IPS-NIHi7 (cell line): ENCODE measurements at regions not wholly inside any gene's neighbourhood (a gene's known extent, or its start where the extent isn't known, plus 50 kb on each side); places are given as distances from the start of the nearest gene placed in this dataset.

ENCODE experiments used
- DNase-seq: peaks from one replicate; pipeline ENCODE4 v3.0.0; 2012; ENCODE audit warnings: mixed read lengths; ENCODE audit errors: extremely low spot score

DNA sequence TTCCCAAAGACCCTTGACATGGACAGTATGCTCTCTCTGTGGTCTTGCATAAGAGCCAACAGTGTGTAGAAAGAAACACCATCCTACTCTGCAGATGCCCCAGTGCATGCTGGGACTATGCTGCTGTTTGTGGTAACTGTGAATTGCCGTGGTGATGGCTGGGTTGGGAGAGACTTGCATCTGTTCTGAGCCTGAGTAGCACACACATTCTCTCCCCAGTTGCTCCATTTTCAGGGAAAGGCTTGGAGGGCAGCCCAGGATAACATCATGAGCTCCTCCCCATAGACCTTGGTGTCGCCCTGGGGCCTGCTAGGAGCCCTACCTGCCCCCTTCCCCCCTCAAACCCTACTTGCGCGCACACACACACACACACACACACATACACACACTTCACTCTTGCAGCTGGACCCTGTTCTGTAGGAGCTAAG lies 120.9 kb upstream of the IPO9 start:
- DNase-seq = no peak

DNA sequence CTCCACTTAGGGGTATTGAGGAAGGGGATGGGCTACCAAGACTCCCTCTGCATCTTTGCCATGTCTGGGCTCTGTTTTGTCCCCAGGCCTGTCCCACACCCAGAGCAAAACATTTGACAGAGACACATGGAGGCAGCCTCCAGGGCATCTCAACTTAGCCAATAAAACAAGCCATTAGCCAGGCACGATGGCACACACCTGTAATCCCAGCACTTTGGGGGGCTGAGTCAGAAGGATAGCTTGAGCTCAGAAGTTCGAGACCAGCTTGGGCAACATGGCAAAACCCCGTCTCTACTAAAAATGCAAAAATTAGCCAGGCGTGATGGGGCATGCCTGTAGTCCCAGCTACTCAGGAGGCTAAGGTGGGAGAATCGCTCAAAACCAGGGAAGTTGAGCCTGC lies 120.3 kb upstream of the IPO9 start:
- DNase-seq = no peak

DNA sequence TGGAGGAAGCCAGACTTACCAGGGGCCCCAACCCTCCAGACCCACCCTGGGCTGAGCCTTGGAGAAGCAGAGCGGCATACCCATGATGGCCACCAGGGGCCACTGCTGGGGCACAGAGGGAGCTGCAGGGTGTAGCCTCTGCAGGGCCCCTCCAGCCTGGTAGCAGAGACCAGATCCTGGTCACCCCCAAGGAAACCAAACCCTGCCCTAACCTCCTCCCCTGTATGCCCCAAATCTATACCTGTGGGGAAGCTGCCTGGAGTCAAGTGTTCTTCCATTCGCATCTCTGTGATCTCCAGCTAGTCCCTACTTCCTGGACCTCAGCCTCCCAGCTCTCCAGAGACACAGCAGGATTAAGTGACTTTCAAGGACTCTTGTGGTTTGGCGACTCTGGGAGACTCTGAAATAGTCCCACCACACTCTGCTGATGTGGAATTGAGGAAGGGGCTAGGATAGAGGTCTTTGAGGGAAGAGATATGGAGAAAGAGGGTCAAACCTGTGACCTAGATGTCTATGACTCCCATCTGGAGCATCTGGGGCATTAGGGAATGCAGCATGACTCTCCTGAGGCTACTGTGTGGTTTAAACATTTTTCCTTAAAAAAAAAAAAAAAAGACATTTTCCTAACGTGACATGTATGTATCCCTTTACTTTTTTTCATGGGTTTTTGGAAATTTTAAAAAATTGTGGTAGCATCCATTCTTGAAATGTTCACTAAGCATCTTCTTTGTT lies 119.2 kb upstream of the IPO9 start:
- peak; percentile 83 for DNase-seq

DNA sequence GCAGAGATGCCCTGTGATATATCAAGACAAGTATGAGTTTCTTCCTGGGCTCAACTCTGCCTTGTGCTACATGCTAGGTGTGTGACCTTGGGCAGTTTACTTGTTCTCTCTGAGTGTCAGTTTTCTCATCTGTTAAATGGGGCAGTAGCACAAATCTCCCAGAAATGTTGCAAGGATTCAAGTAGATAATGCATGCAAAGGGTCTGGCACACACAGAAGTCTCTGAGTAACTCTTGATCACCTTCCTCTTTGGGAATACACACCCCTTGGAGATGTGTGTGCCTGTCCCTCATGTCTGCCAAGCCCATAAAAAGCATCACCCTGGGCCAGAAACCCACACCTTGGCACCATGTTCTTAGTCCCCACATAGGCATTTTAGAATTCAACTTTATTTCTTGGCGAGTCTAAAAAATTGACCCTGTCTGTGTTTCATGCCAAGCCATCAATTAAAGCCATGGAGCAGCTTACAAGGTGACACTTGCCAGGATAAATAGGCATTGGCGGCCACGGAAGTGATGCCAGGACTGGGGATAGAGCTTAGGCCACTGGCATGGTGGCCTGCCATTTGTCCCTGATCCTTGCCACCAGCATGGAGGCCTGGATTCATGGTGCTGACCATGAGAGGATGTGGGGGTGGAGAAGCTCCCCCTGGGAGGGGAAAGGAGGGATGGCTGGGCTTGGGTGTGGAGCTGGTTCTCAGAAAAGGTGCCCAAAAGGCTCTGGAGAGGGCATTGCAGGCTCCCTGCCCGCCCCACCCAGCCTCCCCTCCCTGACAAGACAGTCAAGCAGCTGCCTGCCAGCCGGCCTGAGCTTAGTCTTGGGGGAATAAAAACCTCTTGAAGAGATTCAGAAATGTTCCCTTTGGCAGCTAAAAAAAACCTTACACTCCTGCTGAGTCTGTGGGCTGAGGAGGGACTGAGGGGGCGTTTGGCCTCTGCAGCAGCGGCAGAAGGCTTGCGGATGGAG lies 118.0 kb upstream of the IPO9 start:
- DNase-seq = no peak

DNA sequence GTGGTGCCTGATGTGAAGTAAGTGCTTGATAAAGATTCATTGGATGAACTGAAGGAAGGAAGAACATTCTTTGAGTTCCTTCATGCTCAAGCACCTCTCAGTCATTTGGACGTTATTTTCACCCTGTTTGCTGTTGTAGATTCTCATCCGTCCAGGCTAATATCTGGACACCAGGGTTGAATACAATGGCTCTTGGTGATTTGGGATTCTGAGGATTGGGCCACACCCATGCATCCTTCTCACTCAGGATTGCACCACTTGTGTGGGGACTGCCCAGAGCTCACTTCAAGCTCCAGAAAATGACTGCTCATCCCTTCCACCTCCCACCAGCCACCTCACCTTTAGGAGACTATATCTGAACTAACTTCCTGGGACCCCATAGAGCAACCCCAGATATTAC lies 117.1 kb upstream of the IPO9 start:
- no peak for DNase-seq

DNA sequence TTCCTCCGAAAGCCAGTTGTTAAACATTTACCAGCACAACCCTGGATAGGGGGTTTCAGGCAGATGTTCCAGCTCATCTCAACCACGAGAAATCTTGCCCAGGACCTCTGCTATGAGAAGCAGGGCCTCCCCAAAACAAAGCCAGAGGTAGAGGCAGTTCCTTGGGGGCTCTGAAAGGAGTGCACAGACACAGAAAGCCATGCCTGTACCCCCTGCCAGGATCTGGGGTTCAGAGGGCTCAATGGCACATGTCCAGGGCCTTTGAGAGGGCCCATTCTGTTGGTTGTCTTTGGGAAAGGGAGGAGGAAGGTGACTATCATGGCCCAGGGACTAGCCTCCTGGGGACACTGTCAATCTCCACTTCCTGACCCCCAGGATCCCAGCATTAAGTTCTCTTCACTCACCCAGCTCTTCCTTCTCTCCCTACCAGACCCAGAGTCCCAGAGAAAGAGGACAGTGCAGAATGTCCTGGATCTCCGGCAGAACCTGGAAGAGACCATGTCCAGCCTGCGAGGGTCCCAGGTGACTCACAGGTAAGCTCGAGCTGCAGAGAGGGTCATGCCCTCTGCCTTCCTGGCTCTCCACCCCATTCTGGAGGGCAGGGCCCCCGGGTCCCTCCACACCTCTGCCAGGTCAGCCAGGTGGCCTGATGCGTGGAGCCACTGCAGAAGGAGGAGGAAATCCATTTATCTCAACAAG lies 116.4 kb upstream of the IPO9 start:
- no peak for DNase-seq

DNA sequence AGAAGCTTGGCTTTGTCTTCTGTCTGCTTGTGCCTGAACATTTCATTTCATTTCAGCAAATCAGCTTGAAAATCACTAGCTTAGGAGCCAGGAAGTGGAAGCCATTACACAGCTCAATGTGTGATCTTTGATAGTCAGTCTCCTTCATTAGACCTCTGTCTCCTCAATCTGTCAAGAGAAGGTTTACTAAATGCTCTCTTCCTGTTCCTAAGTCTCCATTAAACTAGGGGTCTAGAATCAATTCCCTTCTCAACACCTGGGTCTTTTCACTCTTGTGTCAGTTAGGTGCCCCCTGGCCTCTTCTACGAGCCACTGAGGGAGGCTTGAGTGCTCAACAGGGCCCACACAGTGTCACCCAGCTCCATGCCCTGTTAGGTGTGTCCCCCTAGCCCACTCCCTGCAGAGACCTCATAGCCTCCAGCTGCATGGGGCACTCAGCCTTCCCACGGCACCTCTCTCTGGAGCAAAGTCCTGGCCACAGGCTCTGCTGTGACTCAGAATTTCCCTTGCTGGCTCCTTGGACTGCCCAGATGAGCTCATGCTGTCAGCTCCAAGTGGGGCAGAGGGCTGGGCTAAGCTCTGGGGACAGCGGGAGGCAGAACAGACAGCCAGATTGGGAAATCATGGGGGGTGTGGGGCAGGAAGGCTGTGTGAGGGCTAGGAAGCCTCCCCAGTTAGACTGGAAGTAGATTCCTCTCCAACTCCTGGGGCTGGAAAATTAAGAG lies 115.7 kb upstream of the IPO9 start:
- peak; percentile 56 for DNase-seq

DNA sequence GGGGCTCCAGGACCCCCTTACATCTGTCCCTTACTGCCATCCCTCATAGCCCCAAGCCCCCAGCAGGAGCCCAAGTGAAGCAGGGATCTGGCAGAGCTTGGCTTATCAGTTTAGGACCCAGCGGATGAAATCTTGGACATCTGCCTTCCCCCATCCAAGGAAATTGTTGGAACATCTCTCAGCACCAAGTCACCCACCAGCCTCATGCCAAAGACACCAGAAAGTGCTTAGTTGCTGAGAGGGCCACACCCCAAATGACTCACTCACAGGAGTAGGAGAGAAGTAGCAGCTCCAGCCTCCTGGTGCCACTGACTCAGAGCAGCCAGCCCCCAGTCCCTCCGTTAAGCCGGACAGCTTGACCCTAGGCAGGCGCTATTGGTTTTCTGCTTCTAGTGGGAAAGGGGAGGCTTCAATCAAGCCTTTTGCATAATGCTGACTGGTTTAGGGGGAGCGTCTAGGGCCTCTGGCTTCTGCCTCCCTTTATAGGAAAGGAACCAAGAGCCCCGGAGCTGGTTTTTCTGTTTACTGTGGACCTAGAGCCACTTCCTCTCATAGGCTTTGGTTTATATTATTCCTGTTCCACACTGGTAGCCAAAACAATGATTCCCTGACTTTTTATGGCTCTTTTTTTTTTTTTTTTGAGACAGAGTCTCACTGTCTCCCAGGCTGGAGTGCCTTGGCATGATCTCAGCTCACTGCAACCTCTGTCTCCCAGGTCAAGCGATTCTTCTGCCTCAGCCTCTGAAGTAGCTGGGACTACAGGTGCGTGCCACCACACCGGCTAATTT lies 114.2 kb upstream of the IPO9 start:
- peak; percentile 64 for DNase-seq

DNA sequence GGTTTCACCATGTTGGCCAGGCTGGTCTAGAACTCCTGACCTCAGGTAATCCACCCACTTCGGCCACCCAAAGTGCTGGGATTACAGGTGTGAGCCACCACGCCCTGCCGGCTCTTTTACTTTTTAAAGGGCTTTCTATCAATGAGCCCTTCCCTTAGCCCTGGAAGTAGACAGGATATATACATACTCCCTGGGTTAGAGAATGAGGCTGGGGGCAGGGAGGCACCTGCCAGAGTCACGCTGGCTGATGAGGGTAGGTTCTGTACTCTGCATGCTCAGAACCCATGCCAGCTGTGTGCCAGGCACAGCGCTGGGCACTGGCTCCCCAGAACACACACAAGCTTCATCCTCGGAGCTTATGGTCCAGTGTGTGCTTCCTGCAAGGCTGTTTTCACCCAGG lies 113.6 kb upstream of the IPO9 start:
- DNase-seq = no peak

DNA sequence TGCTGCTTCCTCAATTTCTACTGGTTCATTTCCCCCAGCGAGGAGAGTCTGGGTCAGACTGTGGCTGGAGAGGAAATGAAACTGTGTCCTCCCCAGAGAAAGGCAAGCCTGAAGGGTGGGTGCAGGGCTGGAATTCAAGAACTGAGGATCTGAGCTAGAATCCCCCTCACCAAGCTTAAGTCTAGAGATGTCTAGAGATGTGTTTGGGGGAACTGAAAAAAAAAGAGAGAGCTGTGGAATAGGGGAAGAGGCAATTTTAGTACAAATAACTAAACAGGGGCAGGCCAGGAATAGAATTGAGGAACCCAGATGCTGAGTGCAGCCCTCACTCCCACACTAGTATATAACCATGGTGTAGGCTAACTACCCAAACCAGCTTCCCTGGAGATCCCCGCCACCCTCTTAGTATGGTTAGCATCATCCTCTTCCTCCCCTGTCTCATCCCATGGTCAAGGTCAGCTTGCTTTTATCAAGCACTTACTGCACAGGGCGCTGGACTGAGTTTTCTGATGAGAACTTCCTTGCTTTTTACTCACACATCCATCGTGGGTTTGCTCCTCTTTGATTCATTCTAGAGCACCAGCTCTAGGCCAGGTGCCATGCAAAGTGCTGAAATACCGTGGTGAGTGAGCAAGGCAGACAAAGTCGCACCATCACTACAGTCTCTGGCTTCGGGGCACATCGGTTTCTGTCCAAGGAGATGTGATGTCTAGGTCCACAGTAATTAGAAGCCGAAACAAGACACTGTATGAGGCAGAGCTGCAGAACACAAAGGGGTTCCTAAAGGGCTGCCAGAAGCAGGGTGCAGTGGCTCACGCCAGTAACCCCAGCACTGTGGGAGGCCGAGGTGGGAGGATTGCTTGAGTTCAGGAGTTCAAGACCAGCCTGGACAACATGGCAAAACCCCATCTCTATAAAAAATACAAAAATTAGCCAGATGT lies 112.9 kb upstream of the IPO9 start:
- DNase-seq = no peak

DNA sequence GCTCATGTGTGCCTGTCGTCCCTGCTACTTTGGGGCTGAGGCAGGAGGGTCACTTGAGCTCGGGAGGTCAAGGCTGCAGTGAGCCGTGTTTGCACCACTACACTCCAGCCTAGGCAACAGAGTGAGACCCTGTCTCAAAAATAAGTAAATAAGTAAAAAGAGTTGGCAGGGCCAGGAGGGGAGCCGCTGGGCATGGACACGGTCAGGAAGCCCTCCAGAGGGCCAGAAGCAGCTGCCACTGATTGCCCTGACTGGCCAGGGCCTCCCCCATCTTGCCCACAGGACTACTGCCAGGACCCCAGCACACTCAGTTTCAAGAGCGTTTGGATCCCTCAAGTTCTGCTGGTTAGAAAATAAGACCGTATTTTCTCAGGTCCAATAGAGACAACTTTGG lies 112.2 kb upstream of the IPO9 start:
- no peak for DNase-seq

DNA sequence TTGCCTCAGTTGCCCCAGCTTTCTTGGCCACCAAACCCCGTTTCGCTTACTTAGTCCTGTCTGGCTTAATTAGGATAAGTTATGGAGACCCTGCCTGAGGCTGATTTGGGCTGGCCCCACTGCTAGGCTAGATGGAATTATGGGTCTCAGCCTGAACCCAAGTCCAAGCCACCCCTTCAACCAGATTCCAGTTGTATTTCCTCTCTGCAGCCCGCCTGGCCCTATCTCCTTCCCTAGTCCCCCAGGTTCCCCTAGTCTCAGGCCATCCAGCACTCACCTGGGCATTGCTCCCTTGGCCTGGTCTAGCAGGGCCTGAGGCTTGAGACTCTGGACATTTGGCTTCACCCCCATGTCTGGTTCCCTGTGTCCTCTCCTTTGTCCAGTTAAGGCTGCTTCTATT lies 111.7 kb upstream of the IPO9 start:
- no peak for DNase-seq

DNA sequence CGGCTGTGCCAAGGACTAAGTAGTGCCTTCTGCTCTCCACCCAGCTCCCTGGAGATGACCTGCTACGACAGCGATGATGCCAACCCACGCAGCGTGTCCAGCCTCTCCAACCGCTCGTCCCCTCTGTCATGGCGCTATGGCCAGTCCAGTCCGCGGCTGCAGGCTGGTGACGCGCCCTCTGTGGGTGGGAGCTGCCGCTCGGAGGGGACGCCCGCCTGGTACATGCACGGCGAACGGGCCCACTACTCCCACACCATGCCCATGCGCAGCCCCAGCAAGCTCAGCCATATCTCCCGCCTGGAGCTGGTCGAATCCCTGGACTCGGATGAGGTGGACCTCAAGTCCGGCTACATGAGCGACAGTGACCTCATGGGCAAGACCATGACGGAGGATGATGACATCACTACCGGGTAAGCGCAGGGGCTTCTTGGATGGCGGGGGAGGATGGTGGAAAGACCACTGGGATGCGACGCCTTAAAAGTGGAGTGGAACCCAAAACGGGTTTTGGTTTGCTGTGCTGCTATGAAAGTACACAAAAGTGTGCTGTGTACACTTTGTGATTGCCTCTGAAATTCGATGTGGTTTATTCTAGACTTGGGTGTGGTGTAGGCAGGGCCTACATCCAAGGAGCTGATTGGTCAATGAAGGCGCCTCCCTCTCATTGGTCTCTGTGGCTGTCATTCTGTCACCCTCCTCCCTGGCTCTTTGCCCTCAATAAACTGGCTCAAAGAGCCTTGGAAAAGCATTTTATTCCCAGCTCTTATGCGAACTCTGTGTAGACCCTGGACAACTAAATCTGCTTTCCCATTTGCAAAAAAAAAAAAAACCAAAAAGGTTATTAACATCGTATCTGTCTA lies 110.4 kb upstream of the IPO9 start:
- peak; percentile 50 for DNase-seq

DNA sequence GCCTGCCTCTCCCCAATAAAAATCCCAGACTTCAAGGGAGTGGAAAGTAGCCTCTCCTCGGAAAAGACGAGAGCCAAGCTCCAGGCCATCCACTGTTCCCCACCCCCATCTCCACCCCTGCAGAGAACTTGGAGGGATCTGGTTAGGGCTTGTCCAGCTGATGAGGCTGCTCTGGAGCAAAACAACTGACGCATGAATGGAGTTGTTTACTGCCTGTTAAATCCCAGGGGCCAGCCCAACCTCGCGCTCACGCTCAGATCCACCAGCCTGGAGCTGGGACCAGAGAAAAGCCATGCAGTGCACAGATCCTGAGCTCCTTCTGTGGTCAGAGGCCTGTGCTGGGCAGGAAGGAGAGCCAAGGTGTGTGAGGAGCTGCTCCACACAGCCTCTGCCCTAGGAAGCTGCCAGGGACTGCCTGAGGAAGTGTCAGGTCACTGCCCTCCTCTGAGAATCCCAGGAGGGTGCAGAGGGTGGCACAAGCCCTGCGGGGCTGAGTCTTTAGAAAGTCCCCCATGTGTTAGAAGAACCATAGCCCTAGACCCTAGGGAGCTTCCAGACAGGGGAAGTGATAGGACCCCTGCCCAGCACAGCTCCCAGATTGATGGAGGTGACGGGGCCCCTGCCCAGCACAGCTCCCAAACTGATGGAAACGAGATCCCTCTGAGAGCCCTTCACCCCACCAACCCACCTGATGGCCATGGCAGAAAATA lies 109.0 kb upstream of the IPO9 start:
- DNase-seq = peak; percentile 35

DNA sequence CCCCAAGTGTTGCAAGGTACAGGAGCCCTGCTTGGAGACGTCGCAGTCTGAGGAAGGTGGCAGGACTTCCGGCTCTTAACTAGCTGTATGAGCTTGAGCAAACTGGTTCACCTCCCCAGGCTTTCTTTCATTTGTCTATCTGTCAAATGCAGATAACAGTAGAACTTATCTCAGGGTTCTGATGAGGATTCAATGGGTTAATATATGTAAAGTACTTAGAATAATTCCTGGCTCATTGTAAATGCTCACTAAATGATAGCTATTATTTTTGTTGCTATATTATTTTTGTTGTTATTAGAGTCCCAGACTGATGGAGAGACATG lies 108.5 kb upstream of the IPO9 start:
- no peak for DNase-seq

DNA sequence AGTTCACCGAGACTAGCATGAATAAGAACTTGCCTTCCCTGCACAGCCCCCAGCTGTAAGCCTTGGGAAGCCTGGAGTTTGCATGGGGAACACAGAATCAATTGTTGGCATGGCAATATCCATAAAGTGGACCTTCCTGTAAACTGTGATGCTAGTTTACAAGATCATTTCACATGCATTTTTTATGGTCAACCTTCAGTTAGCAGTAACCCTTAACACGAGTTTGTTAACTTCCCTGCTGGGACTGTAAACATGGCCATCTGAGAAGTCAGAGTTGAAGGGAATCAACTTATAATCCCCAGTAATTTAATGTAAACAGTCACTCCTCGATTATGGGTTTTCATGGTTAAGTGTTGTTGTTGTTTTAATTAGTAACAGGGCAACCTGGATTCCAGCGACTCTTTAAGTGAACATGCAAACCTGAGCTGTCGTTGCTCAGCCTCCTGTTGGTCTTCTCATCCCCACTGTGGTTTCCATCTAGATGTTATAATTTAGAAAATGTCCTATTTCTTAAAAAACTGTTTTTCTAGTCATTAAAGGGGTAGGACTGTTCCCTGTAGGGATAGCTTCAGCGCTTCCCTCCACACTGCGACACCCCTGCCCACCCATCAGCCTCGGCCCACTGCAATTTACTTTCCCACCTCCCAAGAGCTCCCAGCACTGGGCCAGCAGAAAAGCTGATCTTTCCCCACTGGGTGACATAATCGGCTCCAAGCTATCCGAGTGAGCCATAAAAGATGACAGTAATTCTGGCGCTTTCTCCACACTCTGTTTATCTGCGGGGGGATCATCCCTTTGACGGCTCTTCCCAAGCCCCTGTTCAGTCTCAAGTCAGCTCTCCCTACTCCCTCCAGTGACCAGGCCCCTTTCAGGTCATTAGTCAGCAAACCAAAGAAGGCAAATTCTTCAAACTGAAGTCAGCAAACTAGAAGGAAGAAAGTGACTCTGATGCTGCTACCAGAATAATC lies 107.6 kb upstream of the IPO9 start:
- no peak for DNase-seq
